Nephron (organoid): ENCODE measurements at regions not wholly inside any gene's neighbourhood (a gene's known extent, or its start where the extent isn't known, plus 50 kb on each side); places are given as distances from the start of the nearest gene placed in this dataset.

Experiments
- H3K27ac Mint-ChIP-seq, 3 experiments: 2 replicates each; pipeline ENCODE4 v1.8.0; 2020; ENCODE audit warnings: mixed read lengths in 3 of 3, mild to moderate bottlenecking in 2 of 3, moderate library complexity in 1 of 3
- H3K27me3 Mint-ChIP-seq: 2 replicates; pipeline ENCODE4 v1.8.0; 2021; ENCODE audit warnings: low read depth, mild to moderate bottlenecking, moderate library complexity, mixed read lengths
- H3K36me3 Mint-ChIP-seq: 2 replicates; pipeline ENCODE4 v1.8.0; 2020; ENCODE audit warnings: low read depth, mixed read lengths
- H3K4me1 Mint-ChIP-seq: 2 replicates; pipeline ENCODE4 v1.8.0; 2020; ENCODE audit warnings: mixed read lengths
- H3K4me3 Mint-ChIP-seq, 3 experiments: 2 replicates each; pipeline ENCODE4 v1.8.0; 2020; ENCODE audit warnings: mild to moderate bottlenecking in 3 of 3, mixed read lengths in 3 of 3, moderate library complexity in 2 of 3
- H3K9me3 Mint-ChIP-seq: 2 replicates; pipeline ENCODE4 v1.8.0; 2020; ENCODE audit warnings: mixed read lengths
- TF ChIP-seq, protein P1 (sequence below), 3 experiments: fragments of 200-600 bp; sonication (generic); IDR thresholded peaks; one replicate each; pipeline ENCODE4 v1.5.0; 2021; ENCODE audit warnings: antibody characterized with exemption in 3 of 3; ENCODE audit not compliant: unreplicated experiment in 3 of 3

DNA sequence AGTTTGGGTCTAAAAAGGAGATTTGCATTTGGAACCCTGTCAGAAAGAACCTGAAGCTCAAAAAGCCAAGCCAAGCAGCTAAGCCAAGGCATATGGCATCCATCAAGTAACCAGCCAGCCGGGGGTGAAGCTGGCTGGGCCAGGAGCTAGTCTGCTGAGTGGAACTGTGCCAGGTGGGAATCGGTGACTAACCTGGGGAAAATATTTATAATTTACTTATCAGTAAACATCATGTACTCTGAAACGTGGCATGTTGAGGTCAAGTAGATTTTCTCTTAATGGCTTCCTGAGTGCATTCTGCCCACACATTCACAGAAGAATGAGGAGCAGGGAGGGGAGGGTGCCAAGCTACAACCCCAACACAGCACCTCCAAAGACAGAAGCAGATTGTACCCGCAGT, 70.5 kb upstream of the SESN3 start:
- H3K9me3 Mint-ChIP-seq = no peaks in the 10 kb centered on the region

DNA sequence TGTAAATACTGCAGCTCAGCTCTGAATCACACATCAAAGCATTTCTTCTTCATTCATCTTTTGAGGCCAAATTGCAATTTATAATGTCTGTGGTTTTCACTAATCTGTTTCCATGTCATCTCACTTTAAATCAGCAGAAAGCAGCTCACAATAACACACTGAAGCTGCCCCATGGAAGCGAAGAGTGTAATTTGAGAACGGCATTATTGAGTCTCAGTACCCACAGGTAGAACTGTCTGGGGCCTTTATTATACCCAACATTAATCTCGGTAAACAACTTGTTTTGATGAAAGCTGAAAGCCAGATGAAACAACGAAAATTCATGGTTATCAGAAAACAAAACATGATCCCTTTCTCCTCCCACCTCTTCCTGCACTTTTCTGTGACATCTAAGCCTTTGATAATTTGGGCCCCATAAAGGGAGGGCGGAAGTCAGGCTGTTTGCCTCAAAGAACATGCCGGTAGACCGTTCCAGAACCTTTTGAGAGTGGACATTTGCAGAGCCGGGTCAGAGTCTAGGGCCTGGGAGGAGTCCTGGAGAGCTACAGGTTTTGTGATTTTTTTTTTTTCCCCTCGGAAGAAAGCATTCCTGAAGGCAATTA, 68.2 kb upstream of the SESN3 start:
- TF ChIP-seq, protein P1, sequence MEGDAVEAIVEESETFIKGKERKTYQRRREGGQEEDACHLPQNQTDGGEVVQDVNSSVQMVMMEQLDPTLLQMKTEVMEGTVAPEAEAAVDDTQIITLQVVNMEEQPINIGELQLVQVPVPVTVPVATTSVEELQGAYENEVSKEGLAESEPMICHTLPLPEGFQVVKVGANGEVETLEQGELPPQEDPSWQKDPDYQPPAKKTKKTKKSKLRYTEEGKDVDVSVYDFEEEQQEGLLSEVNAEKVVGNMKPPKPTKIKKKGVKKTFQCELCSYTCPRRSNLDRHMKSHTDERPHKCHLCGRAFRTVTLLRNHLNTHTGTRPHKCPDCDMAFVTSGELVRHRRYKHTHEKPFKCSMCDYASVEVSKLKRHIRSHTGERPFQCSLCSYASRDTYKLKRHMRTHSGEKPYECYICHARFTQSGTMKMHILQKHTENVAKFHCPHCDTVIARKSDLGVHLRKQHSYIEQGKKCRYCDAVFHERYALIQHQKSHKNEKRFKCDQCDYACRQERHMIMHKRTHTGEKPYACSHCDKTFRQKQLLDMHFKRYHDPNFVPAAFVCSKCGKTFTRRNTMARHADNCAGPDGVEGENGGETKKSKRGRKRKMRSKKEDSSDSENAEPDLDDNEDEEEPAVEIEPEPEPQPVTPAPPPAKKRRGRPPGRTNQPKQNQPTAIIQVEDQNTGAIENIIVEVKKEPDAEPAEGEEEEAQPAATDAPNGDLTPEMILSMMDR (IDR thresholded peaks at IDR 0.05; ENCODE audit: unreplicated experiment in 3 of 3) = no peak
- H3K36me3 Mint-ChIP-seq = no peaks in the 10 kb centered on the region

More for the DNA sequence above, 70.5 kb upstream of the SESN3 start:
- TF ChIP-seq, protein P1 (IDR thresholded peaks at IDR 0.05; ENCODE audit: unreplicated experiment in 3 of 3) = no peak
- peaks cover 4% of the 10 kb centered on the region for H3K27me3 Mint-ChIP-seq
- H3K4me1 Mint-ChIP-seq = peaks cover 47% of the 10 kb centered on the region
- H3K36me3 Mint-ChIP-seq = no peaks in the 10 kb centered on the region
- peak overlapping the region in 1 of 3 experiments; percentile 13 for H3K27ac Mint-ChIP-seq
- no peak overlapping the region for H3K4me3 Mint-ChIP-seq

DNA sequence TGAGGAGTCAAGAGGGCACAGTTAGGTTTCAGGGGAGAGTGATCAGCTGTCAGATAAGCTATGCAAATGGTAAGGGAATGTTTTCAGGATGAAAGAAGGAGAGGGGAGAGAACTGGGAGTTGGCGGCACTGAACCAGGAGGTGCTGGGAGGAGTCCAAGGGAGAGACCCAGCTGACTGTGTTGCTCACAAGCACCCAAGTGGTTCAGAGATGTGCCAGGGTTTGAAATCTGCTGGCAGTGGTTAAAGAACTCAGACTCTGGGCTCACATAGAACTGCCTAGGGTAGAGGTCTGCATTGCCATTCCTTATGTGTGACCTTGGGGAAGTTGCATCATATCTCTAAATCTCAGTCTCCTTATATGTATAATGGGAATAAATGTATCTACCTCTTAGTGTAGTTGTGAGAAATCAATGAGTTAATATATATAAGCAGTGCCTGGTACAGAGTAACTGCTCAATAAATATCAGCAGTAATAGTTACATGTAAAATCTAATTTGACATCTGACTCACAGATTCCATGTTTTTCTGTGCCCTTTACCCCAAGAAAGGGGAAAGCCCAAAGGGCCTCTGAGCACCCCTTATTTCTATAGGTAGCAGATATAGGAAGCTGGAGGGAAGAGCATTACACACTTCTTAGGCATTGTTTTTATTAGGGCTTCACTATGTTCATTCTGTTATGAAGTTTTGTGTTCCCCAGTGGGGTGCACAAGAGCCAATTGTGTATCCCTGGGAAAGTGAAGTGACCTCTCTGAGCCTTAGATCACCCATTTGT, 66.9 kb upstream of the SESN3 start:
- no peaks in the 10 kb centered on the region for H3K36me3 Mint-ChIP-seq
- TF ChIP-seq, protein P1 (IDR thresholded peaks at IDR 0.05; ENCODE audit: unreplicated experiment in 3 of 3) = no peak
- peaks cover 54% of the 10 kb centered on the region for H3K4me1 Mint-ChIP-seq
- peaks cover 4% of the 10 kb centered on the region for H3K27me3 Mint-ChIP-seq
- H3K27ac Mint-ChIP-seq = peak overlapping the region; percentile 68 to 85 (median 75)
- no peaks in the 10 kb centered on the region for H3K9me3 Mint-ChIP-seq
- H3K4me3 Mint-ChIP-seq = no peak overlapping the region

More for the DNA sequence above, 68.2 kb upstream of the SESN3 start:
- H3K27me3 Mint-ChIP-seq = peaks cover 4% of the 10 kb centered on the region
- peak overlapping the region in 2 of 3 experiments; percentile 18 to 21 for H3K4me3 Mint-ChIP-seq
- H3K4me1 Mint-ChIP-seq = peaks cover 54% of the 10 kb centered on the region
- no peaks in the 10 kb centered on the region for H3K9me3 Mint-ChIP-seq
- H3K27ac Mint-ChIP-seq = peak overlapping the region; percentile 68 to 85 (median 75)

DNA sequence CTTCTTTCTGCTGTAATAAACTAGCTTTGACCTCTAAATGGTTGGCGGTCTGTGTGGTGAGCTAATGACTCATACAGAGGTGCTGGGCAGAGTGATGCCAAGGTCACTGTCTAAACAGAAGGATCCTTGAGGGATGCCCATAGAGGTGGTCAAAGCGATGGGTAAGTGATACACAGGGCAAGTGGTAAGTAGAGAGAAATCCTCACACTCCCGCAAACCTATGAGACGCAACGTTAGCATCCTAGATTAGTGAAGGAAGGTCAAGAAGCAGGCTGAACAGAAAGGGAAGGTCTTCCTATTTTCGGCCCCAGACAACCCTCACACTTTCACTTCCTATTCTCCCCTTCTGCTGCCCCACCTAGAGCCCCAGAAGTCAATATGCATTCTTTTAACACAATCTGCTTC, 65.6 kb upstream of the SESN3 start:
- H3K4me1 Mint-ChIP-seq = peaks cover 55% of the 10 kb centered on the region
- H3K9me3 Mint-ChIP-seq = no peaks in the 10 kb centered on the region
- TF ChIP-seq, protein P1 (IDR thresholded peaks at IDR 0.05; ENCODE audit: unreplicated experiment in 3 of 3) = no peak
- H3K27ac Mint-ChIP-seq = peak overlapping the region; percentile 14 to 85 (median 14)
- no peaks in the 10 kb centered on the region for H3K27me3 Mint-ChIP-seq
- H3K36me3 Mint-ChIP-seq = no peaks in the 10 kb centered on the region
- no peak overlapping the region for H3K4me3 Mint-ChIP-seq

DNA sequence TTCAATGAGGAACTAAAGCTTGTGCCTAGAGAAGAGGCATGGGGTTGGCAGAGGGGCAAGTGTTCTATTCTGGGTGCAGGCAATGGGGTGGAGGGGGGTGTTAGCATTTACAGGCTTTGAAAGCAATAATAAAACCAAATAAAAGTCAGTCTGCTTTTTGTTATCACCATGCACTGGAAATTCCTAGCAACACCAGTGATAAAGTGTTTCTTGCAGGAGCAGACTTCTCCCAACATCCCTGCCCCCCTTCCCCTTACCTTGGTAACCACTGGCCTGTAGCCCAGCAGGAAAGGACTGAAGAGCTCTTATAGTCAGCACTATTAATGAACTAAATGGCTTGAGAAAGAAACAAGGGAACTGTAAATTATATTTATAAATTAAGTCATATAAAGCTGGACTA, 65.2 kb upstream of the SESN3 start:
- peaks cover 59% of the 10 kb centered on the region for H3K4me1 Mint-ChIP-seq
- H3K4me3 Mint-ChIP-seq = no peak overlapping the region
- TF ChIP-seq, protein P1 (IDR thresholded peaks at IDR 0.05; ENCODE audit: unreplicated experiment in 3 of 3) = no peak
- no peaks in the 10 kb centered on the region for H3K36me3 Mint-ChIP-seq
- no peaks in the 10 kb centered on the region for H3K27me3 Mint-ChIP-seq
- no peaks in the 10 kb centered on the region for H3K9me3 Mint-ChIP-seq
- H3K27ac Mint-ChIP-seq = peak overlapping the region; percentile 9 to 85 (median 48)
